ENCODE measurements at regions not wholly inside any gene's neighbourhood (a gene's known extent, or its start where the extent isn't known, plus 50 kb on each side); places are given as distances from the start of the nearest gene placed in this dataset.

- Histone ChIP-seq H3K36me3 (ENCODE audit: control insufficient read depth, insufficient read depth, low read length) (no peaks in the 10 kb centered on the region), H3K4me3 (ENCODE audit: low read depth, low read length) (no peak overlapping the region), H3K27me3 (ENCODE audit: control insufficient read depth, insufficient read depth, low read length) (no peaks in the 10 kb centered on the region)
- DNase-seq (ENCODE audit: low read depth) = no peak
- POLR2A ChIA-PET = no interaction called here
- CTCF ChIA-PET = no interaction called here
- TF ChIP-seq CTCF (IDR thresholded peaks at IDR 0.05; ENCODE audit: insufficient read depth, low read depth, low read length) = no peak
These were observed 134.2 kb upstream of the EYA4 start for GRCh38 chr6:133106934-133107333.

DNA sequence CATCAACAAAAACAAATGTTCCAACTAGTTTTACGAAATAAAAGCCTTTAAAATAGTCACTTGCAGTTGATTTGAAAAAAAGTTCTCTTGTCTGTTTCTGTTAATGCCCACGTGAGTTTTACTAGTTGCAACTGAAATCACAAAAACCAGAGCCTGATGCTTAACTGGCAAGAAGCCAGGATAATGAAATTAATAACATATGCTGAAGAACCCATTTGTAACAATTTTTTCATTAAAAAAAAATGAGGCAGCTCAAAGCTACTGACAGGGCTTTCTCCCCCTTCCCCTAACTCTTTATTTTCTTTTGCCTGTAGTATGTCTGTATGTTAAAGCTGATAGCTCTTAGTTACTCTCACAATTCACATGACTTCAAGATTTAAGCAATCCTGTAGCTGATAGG lies 132.7 kb upstream of the EYA4 start:
- no peak for DNase-seq (ENCODE audit: low read depth)
- TF ChIP-seq CTCF (IDR thresholded peaks at IDR 0.05; ENCODE audit: insufficient read depth, low read depth, low read length) = no peak
- POLR2A ChIA-PET = no interaction called here
- Histone ChIP-seq H3K36me3 (ENCODE audit: control insufficient read depth, insufficient read depth, low read length) (no peaks in the 10 kb centered on the region), H3K4me3 (ENCODE audit: low read depth, low read length) (no peak overlapping the region), H3K27me3 (ENCODE audit: control insufficient read depth, insufficient read depth, low read length) (no peaks in the 10 kb centered on the region)
- CTCF ChIA-PET = no interaction called here

GRCh38 chr6:133114973-133115372 lies 126.2 kb upstream of the EYA4 start:
- ChIA-PET CTCF (no interaction called here), POLR2A (no interaction called here)
- H3K27me3 ChIP-seq (ENCODE audit: control insufficient read depth, insufficient read depth, low read length) = no peaks in the 10 kb centered on the region
- DNase-seq (ENCODE audit: low read depth) = no peak
- H3K4me3 ChIP-seq (ENCODE audit: low read depth, low read length) = no peak overlapping the region
- H3K36me3 ChIP-seq (ENCODE audit: control insufficient read depth, insufficient read depth, low read length) = no peaks in the 10 kb centered on the region
- TF ChIP-seq CTCF (IDR thresholded peaks at IDR 0.05; ENCODE audit: insufficient read depth, low read depth, low read length) = no peak

GRCh38 chr6:133115946-133116345 lies 125.2 kb upstream of the EYA4 start:
- CTCF ChIA-PET = no interaction called here
- DNase-seq (ENCODE audit: low read depth) = no peak

DNA sequence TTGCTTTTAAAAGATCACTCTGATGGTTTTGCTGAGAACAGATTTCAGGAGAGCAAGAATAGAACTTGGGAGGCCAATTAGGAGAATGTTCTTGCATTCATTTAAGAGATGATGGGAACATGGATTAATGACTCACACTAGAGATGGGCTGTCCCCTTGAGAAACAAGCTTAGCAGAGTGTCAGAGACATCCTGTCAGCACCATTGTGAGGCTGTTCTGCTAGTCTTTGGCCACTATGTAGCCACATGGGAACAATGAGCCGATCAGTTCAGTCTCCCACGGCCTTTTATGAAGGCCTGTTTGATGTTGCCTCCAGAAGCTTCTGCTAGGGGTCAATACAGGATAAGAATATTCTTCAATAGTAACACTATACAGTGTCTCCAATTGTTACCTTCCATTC lies 113.0 kb upstream of the EYA4 start:
- Histone ChIP-seq H3K27me3 (ENCODE audit: control insufficient read depth, insufficient read depth, low read length) (no peaks in the 10 kb centered on the region), H3K36me3 (ENCODE audit: control insufficient read depth, insufficient read depth, low read length) (no peaks in the 10 kb centered on the region), H3K4me3 (ENCODE audit: low read depth, low read length) (no peak overlapping the region)
- TF ChIP-seq CTCF (IDR thresholded peaks at IDR 0.05; ENCODE audit: insufficient read depth, low read depth, low read length) = no peak
- no peak for DNase-seq (ENCODE audit: low read depth)
- ChIA-PET CTCF (no interaction called here), POLR2A (no interaction called here)

More at GRCh38 chr6:133115946-133116345, 125.2 kb upstream of the EYA4 start:
- POLR2A ChIA-PET = no interaction called here
- no peaks in the 10 kb centered on the region for H3K36me3 ChIP-seq (ENCODE audit: control insufficient read depth, insufficient read depth, low read length)
- no peaks in the 10 kb centered on the region for H3K27me3 ChIP-seq (ENCODE audit: control insufficient read depth, insufficient read depth, low read length)
- no peak for TF ChIP-seq CTCF (IDR thresholded peaks at IDR 0.05; ENCODE audit: insufficient read depth, low read depth, low read length)
- no peak overlapping the region for H3K4me3 ChIP-seq (ENCODE audit: low read depth, low read length)
